GM19397 (cell line): ENCODE measurements at regions not wholly inside any gene's neighbourhood (a gene's known extent, or its start where the extent isn't known, plus 50 kb on each side); places are given as distances from the start of the nearest gene placed in this dataset.

Experiments used
- ATAC-seq: cut with Tn5 transposase; IDR thresholded peaks from one replicate; pipeline ENCODE4 v1.9.1; 2021; ENCODE audit warnings: mild to moderate bottlenecking, moderate library complexity; ENCODE audit not compliant: unreplicated experiment

- ATAC-seq = no peak
Measured at GRCh38 chr13:103403148-103403740, 337.0 kb upstream of the SLC10A2 start.

GRCh38 chr13:103395139-103395538 is 328.9 kb upstream of the SLC10A2 start:
- ATAC-seq = peak; percentile 50

GRCh38 chr13:103394618-103395017 is 328.4 kb upstream of the SLC10A2 start:
- no peak for ATAC-seq

- no peak for ATAC-seq
Measured at GRCh38 chr13:103391936-103392335, 325.7 kb upstream of the SLC10A2 start.

- ATAC-seq = no peak
Measured at GRCh38 chr13:103388839-103389238, 322.6 kb upstream of the SLC10A2 start.

GRCh38 chr13:103386341-103386740 is 320.1 kb upstream of the SLC10A2 start:
- no peak for ATAC-seq

- no peak for ATAC-seq
Measured at GRCh38 chr13:103373916-103374315, 307.7 kb upstream of the SLC10A2 start.

- ATAC-seq = no peak
Measured at GRCh38 chr13:103371271-103371670, 305.1 kb upstream of the SLC10A2 start.

- no peak for ATAC-seq
Measured at GRCh38 chr13:103370790-103371189, 304.6 kb upstream of the SLC10A2 start.

- no peak for ATAC-seq
Measured at GRCh38 chr13:103358255-103358932, 292.2 kb upstream of the SLC10A2 start.

- ATAC-seq = no peak
Measured at GRCh38 chr13:103356226-103356864, 290.1 kb upstream of the SLC10A2 start.

- ATAC-seq = no peak
Measured at GRCh38 chr13:103354171-103354570, 288.0 kb upstream of the SLC10A2 start.

GRCh38 chr13:103351035-103351828 is 285.0 kb upstream of the SLC10A2 start:
- ATAC-seq = no peak

- ATAC-seq = no peak
Measured at GRCh38 chr13:103350147-103350546, 283.9 kb upstream of the SLC10A2 start.

GRCh38 chr13:103349211-103349980 is 283.2 kb upstream of the SLC10A2 start:
- ATAC-seq = no peak

- no peak for ATAC-seq
Measured at GRCh38 chr13:103335241-103335640, 269.0 kb upstream of the SLC10A2 start.

- ATAC-seq = no peak
Measured at GRCh38 chr13:103331924-103332323, 265.7 kb upstream of the SLC10A2 start.

GRCh38 chr13:103328899-103329298 is 262.7 kb upstream of the SLC10A2 start:
- no peak for ATAC-seq

- ATAC-seq = no peak
Measured at GRCh38 chr13:103326326-103326725, 260.1 kb upstream of the SLC10A2 start.

GRCh38 chr13:103325672-103326071 is 259.5 kb upstream of the SLC10A2 start:
- no peak for ATAC-seq

GRCh38 chr13:103324641-103325040 is 258.4 kb upstream of the SLC10A2 start:
- ATAC-seq = no peak
